HG03175 (cell line): ENCODE measurements at regions not wholly inside any gene's neighbourhood (a gene's known extent, or its start where the extent isn't known, plus 50 kb on each side); places are given as distances from the start of the nearest gene placed in this dataset.
"Not testable (repeated sequence)": the region's sequence is repeated elsewhere in the genome, so short reads cannot be mapped to it uniquely, and the experiment has no call there.

Experiments used
- ATAC-seq: cut with Tn5 transposase; IDR thresholded peaks from one replicate; pipeline ENCODE4 v1.9.1; 2021; ENCODE audit warnings: mild to moderate bottlenecking, moderate library complexity; ENCODE audit not compliant: unreplicated experiment

- no peak for ATAC-seq
Measured at GRCh38 chr6:135703007-135703406, 148.5 kb upstream of the PDE7B start.

- peak; percentile 88 for ATAC-seq
Measured at GRCh38 chr6:135703621-135704020, 147.9 kb upstream of the PDE7B start.

DNA sequence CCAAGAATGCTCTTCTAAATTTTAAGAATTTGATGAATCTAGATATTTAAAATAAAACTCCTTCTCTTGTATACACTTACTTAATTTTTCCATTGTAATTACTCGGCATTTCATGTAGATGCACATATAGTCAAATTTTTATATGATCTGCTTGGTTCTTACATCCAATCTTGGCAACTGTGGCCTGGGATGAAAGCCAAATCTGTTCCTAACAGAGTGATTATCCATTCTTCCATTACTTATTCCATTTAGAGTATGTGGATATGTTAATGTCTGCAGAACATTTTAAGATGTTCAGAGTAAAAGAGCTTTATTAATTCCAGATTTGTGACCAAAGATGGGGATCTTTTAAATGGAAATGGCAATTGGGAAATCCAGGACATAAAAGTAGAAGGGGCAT, 144.1 kb upstream of the PDE7B start:
- ATAC-seq = no peak

GRCh38 chr6:135710042-135710441, 141.5 kb upstream of the PDE7B start:
- ATAC-seq = no peak

- ATAC-seq = no peak
Measured at GRCh38 chr6:135722190-135722589, 129.3 kb upstream of the PDE7B start.

DNA sequence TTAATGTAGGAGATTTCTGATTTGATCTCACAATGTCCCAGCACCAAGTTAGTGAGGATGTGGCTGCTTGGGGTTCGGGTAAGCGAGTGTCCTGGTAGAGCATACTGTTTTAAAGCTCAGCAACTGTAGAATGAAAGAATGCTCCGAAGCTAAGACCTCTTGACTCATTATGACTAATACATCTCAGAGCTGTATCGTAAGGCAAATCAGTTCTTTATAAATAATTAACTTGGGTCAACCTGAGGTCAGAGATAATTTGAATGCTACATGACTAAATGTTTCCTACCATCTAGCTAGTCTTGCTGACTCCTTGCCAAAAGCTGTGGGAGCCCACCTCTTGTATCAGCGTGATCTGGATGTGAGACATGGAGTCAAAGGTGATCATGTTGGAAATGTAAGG, 128.8 kb upstream of the PDE7B start:
- ATAC-seq = peak; percentile 97

- ATAC-seq = no peak
Measured at GRCh38 chr6:135728589-135728988, 122.9 kb upstream of the PDE7B start.

DNA sequence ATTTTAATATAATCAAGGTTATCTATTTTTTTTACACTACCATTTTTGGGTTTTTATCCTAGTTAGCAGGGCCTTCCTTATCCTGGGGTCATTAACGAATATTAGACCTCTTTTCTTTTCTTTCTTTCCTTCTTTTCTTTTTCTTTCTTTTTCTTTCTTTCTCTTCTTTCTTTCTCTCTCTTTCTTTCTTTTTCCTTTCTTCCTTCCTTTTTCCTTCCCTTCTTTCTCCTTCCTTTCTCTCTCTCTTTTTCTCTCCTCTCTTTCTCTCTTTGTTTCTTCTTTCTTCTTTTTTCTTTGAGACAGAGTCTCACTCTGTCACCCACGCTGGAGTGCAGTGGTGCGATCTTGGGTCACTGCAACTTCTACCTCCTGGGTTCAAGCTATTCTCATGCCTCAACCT, 120.4 kb upstream of the PDE7B start:
- ATAC-seq = no peak

- ATAC-seq = not testable (repeated sequence)
Measured at GRCh38 chr6:135736351-135736750, 115.2 kb upstream of the PDE7B start.

DNA sequence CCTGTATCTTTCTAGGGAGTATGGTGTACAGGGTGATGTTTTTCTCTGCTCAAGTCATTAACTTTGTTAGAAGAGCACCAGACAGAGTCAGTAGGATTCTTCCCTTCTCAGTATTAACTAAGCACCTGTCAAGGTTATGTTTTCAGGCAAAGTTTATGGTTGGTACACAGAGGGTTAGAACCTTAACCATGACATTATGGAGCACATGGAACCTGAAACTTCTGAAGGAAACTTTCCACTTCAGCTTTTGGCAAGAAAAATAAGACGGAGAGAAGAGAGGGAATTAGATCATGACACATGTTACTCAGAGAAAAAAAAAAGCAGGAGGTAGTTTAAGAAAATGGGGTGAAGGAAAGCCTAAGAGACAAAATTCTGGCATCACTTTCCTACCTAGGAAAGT, 112.9 kb upstream of the PDE7B start:
- ATAC-seq = no peak

DNA sequence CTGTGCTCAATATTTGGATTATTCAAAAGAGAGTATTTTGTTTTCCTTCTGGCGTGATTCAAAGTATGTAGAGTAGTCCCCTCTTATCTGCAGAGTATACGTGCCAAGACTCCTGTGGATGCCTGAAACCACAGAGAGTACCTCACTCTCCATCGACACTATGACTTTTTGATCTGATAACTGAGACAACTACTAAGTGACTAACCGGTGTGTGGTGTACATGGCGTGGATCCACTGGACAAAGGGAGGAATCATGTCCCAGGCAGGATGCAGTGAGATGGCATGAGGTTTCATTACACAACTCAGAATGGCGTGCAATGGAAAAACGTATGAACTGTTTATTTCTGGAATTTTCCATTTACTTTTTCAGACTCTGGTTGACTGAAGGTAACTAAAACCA, 112.2 kb upstream of the PDE7B start:
- ATAC-seq = no peak

- ATAC-seq = no peak
Measured at GRCh38 chr6:135740580-135740979, 110.9 kb upstream of the PDE7B start.

- ATAC-seq = no peak
Measured at GRCh38 chr6:135743476-135743875, 108.0 kb upstream of the PDE7B start.

DNA sequence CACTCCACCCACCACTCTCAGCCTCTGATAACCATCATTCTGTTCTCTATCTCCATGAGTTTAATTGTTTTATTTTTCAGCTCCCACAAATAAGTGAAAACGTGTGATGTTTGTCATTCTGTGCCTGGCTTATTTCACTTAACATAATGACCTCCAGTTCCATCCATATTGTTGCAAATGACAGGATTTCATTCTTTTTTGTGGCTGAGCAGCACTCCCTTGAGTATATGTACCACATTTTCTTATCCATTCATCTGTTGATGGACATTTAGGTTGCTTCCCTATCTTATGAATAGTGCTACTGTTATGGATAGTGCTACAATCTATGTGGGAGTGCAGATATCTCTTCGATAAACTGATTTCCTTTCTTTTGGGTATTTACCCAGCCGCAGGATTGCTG, 103.3 kb upstream of the PDE7B start:
- no peak for ATAC-seq

GRCh38 chr6:135750081-135750480, 101.4 kb upstream of the PDE7B start:
- ATAC-seq = no peak

GRCh38 chr6:135753196-135753595, 98.3 kb upstream of the PDE7B start:
- ATAC-seq = no peak

- ATAC-seq = no peak
Measured at GRCh38 chr6:135759831-135760230, 91.7 kb upstream of the PDE7B start.

DNA sequence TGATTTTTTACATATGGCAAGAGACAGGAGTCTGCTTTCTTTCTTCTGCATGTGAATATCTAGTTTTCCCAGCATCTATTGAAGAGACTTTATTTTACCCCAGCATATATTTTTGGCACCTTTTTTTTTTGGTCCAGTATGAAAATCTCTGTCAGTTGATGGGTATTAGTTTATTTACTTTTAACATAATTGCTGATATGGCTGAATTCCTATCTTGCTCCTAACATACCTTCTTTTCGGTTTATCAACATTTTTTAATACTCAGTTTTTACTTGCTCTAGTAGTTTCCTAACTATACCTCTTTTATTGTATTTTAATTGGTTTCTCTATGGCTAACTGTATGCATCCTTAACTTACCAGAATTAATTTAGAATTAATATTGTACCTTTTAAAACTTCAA, 77.5 kb upstream of the PDE7B start:
- ATAC-seq = no peak

DNA sequence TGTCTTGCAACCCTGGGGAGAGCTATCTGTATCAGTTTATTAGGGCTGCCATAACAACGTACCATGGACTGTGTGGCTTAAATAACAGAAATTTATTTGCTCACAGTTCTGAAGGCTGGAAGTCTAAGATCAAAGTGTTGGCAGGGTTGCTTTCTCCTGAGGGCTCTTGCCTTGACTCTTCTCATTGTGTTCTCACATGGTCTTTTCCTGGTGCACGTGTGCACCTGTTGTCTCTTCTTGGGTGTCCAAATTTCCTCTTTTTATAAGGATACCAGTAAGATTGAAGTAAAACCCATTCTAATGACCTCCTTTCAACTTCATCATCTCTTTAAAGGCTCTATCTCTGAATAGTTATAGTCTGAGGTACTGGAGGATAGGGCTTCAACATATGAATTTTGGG, 72.3 kb upstream of the PDE7B start:
- no peak for ATAC-seq

DNA sequence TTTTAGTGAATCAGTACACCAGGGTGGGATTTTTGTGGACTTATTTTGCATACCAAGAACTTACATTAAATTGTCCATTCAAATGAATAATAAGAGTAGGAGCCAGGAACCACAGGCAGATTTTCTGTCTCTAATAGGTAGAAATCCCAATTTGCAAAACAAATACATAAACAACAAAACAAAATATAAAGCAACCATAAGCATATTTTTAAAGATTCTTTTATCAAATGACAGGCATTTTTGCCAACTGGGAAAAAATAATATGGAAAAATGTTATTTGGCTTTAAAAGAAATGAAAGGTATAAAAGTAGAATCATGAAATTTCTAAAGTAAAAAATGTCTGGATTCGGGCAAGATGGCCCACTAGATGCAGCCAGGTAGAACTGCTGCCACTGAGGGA, 71.2 kb upstream of the PDE7B start:
- ATAC-seq = no peak

DNA sequence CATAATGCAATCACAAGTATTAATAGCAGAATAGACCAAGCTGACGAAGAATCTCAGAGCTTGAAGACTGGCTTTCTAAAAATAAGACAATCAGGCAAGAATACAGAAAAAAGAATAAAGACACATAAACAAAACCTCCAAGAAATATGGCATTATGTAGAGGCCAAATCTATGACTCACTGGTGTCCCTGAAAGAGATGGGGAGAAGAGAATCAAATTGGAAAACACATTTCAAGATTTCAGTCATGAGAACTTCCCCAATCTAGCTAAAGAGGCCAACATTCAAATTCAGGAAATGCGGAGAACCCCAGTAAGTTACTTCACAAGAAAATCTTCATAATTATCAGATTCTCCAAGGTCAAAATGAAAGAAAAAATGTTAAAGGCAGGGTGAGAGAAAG, 69.0 kb upstream of the PDE7B start:
- no peak for ATAC-seq

DNA sequence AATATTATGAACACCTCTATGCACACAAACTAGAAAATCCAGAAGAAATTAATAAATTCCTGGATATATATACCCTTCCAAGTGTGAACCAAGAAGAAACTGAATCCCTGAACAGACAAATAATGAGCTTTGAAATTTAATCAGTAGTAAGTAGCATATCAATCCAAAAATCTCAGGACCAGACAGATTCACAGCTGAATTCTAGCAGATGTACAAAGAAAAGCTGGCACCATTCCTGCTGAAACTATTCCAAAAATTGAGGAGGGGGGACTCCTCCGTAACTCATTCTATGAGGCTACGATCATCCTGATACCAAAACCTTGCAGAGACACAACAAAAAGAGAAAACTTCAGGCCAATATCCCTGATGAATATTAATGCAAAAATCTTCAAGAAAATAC, 67.0 kb upstream of the PDE7B start:
- ATAC-seq = no peak

GRCh38 chr6:135789375-135790050, 62.0 kb upstream of the PDE7B start:
- ATAC-seq = no peak
